ENCODE measurements at regions not wholly inside any gene's neighbourhood (a gene's known extent, or its start where the extent isn't known, plus 50 kb on each side); places are given as distances from the start of the nearest gene placed in this dataset.

DNA sequence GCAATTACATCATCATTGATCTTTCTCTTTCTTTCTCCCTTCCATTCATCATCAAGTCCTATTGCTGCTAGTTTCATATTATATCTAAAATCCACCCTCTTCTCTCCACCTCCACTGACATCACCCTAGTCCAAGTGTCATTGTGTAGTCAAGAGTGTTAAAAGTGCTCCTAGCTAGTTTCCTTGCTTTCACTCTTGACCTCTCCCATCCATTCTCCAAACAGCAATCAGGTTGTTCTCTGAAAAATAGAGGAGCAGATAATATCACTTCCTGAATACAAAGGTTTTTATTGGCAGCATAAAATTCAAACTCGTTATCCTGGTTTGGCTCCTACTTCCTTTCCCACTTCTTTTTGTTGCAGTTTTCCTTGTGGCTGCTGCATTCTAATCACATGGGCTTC lies 61.6 kb upstream of the PHF14 start:
- H4K20me1 ChIP-seq (ENCODE audit: insufficient read depth, low read length) = no peaks in the 10 kb centered on the region
- Mint-ChIP-seq H3K27me3 (ENCODE audit: low read depth in 3 of 3) (no peaks in the 10 kb centered on the region), H3K9me3 (peaks cover 0 to 13% (median 5%) of the 10 kb centered on the region in 7 donors), H3K27ac (no peak overlapping the region), H3K4me1 (no peaks in the 10 kb centered on the region), H3K4me3 (no peak overlapping the region), H3K36me3 (no peaks in the 10 kb centered on the region)
- intact Hi-C loops (cut with micrococcal nuclease) = no loop called here
- no peak for DNase-seq
- no peaks in the 10 kb centered on the region for H3K27me3 ChIP-seq (ENCODE audit: control insufficient read depth in 2 of 2, insufficient read depth in 2 of 2, low read length in 2 of 2)
- no peaks in the 10 kb centered on the region for H3K4me1 ChIP-seq (ENCODE audit: control insufficient read depth in 1 of 2, insufficient read depth in 2 of 2, low read length in 2 of 2)
- H3K9ac ChIP-seq (ENCODE audit: insufficient read depth, low read length, poor library complexity, severe bottlenecking) = no peak overlapping the region
- no peak overlapping the region for H3K27ac ChIP-seq (ENCODE audit: low read depth in 1 of 2, low read length in 2 of 2)
- H3K9me3 ChIP-seq (replicated peaks in 1 of 2; ENCODE audit: control insufficient read depth in 1 of 2, insufficient read depth in 1 of 2, low read length in 2 of 2) = peaks cover 14 to 23% of the 10 kb centered on the region in 2 donors
- H3K79me2 ChIP-seq (ENCODE audit: insufficient read depth, low read length) = no peaks in the 10 kb centered on the region
- no peak overlapping the region for H3K4me2 ChIP-seq (replicated peaks; ENCODE audit: extremely low read depth, low read length, poor library complexity, severe bottlenecking)
- TF ChIP-seq, protein P1, sequence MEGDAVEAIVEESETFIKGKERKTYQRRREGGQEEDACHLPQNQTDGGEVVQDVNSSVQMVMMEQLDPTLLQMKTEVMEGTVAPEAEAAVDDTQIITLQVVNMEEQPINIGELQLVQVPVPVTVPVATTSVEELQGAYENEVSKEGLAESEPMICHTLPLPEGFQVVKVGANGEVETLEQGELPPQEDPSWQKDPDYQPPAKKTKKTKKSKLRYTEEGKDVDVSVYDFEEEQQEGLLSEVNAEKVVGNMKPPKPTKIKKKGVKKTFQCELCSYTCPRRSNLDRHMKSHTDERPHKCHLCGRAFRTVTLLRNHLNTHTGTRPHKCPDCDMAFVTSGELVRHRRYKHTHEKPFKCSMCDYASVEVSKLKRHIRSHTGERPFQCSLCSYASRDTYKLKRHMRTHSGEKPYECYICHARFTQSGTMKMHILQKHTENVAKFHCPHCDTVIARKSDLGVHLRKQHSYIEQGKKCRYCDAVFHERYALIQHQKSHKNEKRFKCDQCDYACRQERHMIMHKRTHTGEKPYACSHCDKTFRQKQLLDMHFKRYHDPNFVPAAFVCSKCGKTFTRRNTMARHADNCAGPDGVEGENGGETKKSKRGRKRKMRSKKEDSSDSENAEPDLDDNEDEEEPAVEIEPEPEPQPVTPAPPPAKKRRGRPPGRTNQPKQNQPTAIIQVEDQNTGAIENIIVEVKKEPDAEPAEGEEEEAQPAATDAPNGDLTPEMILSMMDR (IDR thresholded peaks at IDR 0.05) = no peak
- 100% methylated on average over 1 of the region's 1 CpG for WGBS (ENCODE audit: insufficient coverage)
- H2AFZ ChIP-seq (ENCODE audit: insufficient read depth, low read depth, low read length, poor library complexity, severe bottlenecking) = no peak overlapping the region
- no peaks in the 10 kb centered on the region for H3K36me3 ChIP-seq (replicated peaks in 1 of 2; ENCODE audit: control insufficient read depth in 1 of 2, insufficient read depth in 2 of 2, low read length in 2 of 2)
- no peak overlapping the region for H3K4me3 ChIP-seq (replicated peaks in 1 of 3; ENCODE audit: low read depth in 2 of 3, low read length in 3 of 3)

DNA sequence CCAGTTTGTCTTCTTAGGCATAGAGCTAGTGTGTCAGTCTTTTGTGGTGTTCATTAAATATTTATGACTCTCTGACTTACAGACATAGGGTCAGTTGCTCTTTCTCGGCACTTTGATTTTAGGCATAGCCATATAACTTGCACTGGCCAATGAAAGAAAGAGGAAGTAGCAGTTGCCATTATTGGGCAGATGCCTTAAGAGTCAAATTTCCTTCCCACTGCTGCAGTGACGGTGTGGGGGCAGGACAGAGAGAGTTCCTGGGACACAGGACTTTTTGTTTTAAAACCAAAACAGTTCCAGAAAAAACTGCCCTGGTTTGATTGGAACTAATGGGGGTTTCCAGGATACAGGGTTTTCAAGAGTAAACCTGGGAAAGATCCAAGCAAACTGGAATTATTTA lies 60.2 kb upstream of the PHF14 start:
- Mint-ChIP-seq H3K27me3 (ENCODE audit: low read depth in 3 of 3) (no peaks in the 10 kb centered on the region), H3K36me3 (no peaks in the 10 kb centered on the region), H3K27ac (no peak overlapping the region), H3K4me3 (no peak overlapping the region), H3K9me3 (peaks cover 0 to 9% (median 5%) of the 10 kb centered on the region in 7 donors), H3K4me1 (no peaks in the 10 kb centered on the region)
- no peak overlapping the region for H3K9ac ChIP-seq (ENCODE audit: insufficient read depth, low read length, poor library complexity, severe bottlenecking)
- no peak overlapping the region for H3K27ac ChIP-seq (ENCODE audit: low read depth in 1 of 2, low read length in 2 of 2)
- no peaks in the 10 kb centered on the region for H3K27me3 ChIP-seq (ENCODE audit: control insufficient read depth in 2 of 2, insufficient read depth in 2 of 2, low read length in 2 of 2)
- H3K4me1 ChIP-seq (ENCODE audit: control insufficient read depth in 1 of 2, insufficient read depth in 2 of 2, low read length in 2 of 2) = no peaks in the 10 kb centered on the region
- WGBS (ENCODE audit: insufficient coverage) = 33% methylated on average over 1 of the region's 2 CpGs
- H3K4me2 ChIP-seq (replicated peaks; ENCODE audit: extremely low read depth, low read length, poor library complexity, severe bottlenecking) = no peak overlapping the region
- no peak overlapping the region for H3K4me3 ChIP-seq (replicated peaks in 1 of 3; ENCODE audit: low read depth in 2 of 3, low read length in 3 of 3)
- H2AFZ ChIP-seq (ENCODE audit: insufficient read depth, low read depth, low read length, poor library complexity, severe bottlenecking) = no peak overlapping the region
- no peaks in the 10 kb centered on the region for H3K79me2 ChIP-seq (ENCODE audit: insufficient read depth, low read length)
- no peaks in the 10 kb centered on the region for H4K20me1 ChIP-seq (ENCODE audit: insufficient read depth, low read length)
- no peaks in the 10 kb centered on the region for H3K36me3 ChIP-seq (replicated peaks in 1 of 2; ENCODE audit: control insufficient read depth in 1 of 2, insufficient read depth in 2 of 2, low read length in 2 of 2)
- TF ChIP-seq, protein P1 (IDR thresholded peaks at IDR 0.05) = no peak
- intact Hi-C loops (cut with micrococcal nuclease) = no loop called here
- no peak for DNase-seq
- peaks cover 13 to 23% of the 10 kb centered on the region in 2 donors for H3K9me3 ChIP-seq (replicated peaks in 1 of 2; ENCODE audit: control insufficient read depth in 1 of 2, insufficient read depth in 1 of 2, low read length in 2 of 2)
